ENCODE measurements at regions not wholly inside any gene's neighbourhood (a gene's known extent, or its start where the extent isn't known, plus 50 kb on each side); places are given as distances from the start of the nearest gene placed in this dataset.

DNA sequence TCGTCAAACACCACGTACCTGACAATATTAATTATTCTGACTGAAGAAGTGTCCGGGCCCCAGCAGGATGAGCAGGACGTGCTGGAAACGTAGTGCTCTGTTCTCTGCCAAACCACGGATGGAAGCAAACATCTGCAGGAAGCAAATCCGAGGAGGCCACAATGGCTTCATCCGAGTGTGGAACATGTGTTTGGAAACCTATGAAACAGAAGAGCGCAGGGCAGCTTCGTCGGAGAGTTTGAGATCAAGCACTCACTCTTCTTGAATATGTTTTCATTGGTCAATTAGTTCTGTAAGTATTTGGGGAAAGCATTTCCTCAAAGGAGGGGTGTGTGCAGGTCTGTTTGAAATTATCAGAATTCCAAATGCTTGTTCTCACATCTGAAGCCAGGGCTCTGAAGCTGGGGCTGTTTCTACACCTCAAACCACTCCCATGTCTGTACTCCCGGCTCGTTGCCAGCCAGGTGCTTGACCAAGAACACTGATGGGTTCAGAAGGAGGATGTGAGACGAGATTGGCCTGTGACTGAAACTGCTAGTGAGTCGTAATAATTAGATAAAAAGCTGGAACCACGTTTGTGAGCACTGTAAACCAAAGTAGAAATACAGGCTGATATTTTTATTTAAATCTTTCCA lies 356.6 kb upstream of the SALL3 start:
- DNase-seq: no peak

DNA sequence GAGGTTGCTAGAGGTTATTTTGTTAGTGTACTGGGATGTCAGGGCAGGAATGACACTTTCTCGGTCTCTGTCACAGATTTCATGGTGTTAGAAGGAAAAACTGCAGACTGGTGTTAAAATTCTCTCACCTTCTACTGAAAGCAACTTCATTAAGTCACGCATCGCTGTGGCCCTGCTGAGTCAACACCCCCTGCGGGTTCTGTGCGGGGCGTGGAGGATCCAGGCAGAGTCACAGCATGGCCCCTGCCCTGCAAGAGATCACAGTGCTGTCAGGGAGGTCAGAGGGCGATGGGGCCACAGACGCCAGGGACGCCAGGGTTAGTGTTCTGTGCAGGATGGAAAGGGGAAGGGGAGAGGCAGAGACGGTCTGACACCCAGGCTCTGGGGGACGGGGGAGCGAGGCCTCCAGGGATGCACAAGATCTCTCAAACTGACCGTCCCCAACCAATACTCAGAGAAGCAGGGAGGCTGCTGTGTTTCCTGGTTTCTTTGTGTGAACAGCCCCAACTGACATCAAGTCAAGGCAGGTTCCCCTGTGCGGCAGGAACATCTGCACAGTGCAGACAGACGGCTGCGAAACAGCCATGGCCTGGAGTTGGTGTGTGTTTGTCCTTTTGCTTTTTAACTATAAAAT lies 354.9 kb upstream of the SALL3 start:
- no peak for DNase-seq

DNA sequence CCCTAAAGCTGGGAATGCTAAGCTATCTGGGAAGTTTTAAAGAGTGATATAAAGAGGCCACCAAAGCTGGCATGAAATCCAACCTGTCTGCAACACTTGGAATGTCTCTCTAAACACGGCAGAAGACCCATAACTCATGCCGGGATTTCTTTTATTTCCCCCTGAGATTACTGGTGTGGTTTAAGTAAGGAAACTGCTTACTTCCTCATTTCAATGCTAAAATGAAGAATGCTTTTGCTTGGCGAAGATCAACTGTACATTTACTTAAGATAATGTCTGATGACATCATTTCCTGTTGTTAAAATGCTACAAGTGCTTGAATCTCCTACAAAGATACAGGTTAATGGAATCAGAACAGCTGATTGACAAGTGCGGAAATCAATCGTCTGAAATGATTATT lies 353.8 kb upstream of the SALL3 start:
- no peak for DNase-seq

DNA sequence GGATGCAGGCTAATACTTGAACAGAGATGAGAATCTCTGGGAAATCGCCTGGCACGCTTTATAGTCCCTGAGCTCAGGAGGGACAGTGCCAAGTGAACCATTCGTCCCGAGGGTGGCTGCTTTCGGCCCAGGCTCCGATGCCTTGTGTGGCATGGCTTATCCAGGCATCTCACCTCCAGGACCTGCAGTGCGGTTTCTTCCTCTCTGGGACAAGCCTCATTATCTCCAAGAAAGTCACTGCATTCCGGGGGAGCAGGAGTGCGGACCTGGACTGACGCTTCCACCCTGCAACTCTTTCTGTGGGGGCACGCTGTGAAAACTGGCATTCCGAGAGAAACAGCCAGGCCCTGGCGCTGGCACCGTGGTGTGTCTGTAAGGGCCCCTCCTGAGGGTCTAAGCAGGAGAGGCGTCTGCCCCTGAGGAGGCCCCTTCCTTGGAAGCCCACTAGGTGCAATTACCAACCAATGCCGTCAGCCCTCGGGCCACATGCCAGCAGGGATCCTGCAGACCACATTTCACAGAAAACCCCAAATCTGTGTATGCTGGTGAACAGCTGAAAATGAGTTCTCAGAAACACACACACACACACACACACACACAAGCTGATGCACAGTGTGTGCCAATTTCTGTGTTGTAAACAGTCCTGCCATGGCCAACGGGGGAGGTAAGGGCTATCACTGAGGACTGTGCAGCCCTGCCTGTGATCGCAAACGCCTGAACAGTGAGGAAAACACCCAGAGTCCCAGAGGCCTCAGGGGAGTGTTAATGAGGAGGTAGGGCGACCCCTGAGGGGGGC lies 351.9 kb upstream of the SALL3 start:
- no peak for DNase-seq

DNA sequence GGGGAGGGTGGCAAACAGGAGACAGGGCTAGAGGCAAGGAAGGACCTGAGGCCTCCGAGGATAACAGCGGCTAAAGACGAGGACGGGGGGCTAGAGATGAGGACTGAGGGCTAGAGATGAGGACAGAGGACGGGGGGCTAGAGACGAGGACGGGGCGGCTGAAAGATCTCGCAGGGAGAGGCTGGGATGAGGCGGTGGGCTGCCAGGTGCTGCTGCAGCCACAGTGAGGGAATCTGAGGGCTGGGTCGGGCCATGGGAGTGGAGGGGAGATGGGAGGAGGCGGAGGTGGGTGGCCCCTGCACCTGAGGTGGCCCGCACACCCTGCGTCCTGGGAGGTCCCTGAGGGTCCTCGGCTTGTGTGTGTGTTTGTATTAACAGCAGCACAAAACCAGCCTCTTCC lies 350.2 kb upstream of the SALL3 start:
- no peak for DNase-seq

DNA sequence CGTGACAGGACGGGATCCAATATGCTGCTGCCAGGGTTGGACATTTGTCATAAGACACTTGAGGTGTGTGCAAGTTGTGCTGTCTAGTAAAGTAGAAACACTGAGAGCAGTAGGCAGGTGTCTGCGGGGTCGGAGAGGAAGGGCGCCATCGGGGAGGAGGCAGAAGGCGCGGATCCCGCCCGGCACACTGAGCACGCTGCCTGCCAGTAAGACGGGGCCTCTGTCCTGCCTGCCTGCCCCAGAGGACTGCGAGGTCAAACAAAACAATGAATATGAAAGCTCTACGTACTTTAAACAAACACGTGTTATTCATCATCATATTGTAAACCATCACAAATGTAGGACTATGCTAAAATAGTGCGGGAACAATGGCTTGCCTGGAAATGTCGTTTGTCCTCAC lies 349.3 kb upstream of the SALL3 start:
- DNase-seq: no peak

DNA sequence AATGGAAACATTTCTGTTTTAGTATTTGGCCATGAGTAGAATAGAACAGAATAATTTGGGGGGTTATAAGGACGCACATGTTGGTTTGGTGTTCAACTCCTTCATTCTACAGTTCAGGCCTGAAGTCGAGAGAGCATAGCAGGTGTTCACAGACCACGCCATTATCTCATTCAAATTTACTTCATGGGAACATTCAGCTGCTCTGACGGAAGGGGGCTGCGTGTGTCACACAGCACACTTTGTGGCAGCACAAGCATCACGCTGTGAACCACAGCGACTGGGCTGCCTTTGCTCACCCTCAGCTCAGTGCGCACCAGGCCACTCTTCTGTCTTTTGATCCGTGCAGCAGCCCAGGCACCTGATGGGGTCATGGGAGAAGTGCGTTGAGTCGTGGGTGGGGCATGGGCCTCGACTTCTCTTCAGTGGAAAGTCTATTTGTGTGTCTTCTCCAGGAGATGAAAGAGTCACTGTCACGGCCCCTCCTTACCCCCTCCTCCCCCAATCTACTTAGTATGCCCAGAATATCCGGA lies 348.6 kb upstream of the SALL3 start:
- DNase-seq: no peak

DNA sequence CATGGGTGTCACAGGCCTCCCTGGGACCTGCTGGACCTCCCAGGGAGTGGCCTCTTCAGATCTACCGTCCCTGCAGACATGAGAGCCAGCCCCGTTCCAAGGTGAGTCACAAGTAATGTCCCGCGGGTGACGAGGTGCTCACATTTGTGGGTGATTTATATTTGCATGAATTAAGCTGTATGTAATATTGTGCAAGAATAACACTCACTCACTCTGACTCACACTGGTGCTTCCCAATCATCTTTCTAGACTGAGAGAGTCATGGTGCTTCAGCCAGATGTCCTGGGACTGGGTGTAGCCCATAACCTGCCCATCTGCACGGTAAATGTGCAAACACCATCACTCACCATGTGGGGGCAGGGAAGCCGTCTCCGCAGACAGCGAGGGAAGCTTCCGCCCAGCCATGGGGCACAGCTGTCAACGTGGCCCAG lies 347.5 kb upstream of the SALL3 start:
- DNase-seq: no peak

DNA sequence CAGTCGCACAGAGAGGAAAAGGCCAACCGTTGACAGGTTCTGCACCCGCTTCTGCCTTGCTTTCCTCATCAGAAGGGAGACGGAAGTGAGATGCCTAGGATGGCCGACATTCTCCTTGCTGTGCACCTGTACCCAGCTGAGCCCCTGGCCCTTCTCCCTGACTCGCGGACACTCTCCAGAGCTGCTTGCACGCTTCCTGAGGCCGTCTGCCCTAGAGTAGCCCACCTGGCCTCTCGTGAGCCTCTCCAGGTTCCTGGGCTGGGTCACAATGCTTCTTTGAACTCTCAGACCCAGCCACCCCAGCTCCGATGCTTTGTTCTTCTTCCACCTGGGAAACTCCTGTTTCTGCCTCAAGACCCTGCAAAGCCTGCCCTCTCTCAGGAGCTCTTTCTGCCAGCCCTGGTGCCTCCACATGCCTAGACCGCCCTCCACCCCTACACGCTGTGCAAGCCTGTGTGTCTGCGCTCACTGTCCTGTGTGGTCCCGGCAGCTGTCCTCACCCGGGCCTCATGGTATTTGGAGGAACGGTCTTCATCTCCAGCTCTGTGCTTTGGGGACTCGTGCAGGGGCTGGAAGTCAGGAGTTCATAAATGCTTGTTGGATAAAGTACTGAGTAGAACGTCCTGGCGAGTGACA lies 345.4 kb upstream of the SALL3 start:
- no peak for DNase-seq

DNA sequence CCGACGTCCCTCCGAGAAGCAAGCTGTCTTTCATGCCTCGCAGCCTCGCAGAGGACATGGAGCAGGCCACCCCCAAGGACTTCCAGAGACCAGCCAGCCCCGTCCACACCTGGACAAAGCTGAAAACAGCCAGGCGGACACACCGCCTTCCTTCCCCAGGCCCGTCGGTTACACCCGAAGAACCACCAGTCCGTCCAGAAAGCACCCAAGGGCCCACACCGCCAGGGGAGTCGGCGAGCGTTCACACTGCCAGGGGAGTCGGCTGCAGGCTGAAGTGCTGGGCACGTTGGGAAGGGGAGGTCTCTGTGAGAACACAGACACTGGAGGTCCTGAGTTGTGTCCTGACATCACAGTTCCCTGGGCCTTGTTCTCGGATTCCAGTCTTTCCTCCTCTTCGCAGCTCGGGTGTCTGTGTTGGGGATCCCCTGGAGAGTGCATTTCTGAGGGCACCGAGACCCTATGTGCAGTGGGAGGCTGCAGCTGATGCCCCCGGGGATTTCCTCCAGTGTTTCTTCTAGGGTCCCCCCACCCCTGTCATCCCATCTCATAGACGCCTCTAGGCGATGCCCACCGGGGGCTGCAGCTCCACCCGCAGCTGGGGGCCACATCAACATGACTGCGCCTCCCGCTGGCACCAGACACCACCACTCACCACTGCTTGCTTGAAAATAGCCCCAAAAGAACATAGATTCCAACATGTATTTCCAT lies 344.4 kb upstream of the SALL3 start:
- no peak for DNase-seq

DNA sequence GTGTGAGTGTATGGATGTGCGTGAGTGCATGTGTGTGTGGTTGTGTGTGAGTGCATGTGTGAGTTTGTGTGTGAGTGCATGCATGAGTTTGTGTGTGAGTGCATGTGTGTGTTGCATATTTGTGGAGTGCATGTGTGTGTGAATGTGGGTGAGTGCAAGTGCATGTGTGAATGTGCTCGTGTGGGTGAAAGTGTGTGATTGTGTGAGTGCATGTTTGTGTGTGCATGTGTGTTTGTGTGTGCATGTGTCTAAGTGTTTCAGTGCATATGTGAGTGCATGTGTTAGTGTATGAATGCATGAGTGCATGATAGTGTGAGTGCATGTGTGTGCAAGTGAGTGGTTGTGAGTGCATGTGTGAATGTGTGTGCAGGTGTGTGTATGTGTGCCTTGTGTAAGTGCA lies 343.4 kb upstream of the SALL3 start:
- no peak for DNase-seq

DNA sequence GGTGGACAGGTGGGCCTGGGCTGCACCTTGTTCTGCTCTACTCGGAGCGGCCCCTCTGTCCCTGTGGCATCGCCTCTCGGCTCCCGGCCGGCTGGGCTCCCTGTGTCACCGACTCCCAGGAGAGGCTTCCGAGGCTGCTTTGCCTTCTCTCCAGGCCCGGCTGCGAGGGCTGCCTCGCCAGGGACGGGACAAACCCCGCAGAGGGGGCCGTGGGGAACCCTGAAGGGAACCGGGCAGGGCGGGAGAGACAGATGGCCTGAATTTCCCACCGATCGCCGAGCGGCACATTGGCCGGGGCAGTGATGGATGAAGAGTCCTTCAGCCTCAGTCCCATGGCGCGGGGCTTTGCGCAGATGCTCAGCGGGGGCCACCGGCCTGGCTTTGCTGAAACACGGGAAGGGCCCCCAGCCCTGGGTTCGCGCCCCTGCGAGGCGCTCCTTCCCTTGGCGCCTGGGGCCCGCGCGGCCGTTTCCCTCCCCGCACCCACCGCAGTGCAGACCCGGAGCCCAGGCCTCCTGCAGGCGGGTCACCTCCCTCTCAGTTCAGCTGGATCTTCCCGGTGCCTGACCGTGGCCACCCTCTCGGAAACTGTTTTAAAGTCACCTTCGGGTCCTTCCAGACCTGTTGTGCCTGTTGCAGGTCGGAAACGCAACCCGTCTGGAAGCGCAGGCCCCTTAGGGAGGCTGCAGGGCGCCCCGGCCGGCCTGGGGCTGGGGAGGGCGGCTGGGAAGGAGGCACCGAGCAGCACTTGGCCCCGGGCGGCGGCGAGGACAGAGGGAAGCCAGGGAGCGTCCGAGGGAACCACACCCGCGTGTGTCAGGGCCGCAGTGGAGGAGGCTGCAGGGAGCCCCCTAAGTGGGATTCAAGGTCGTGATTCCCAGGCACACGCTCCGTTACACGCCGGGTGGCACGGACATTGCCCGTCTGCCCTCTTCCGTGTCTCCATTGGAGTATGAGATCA lies 341.9 kb upstream of the SALL3 start:
- no peak for DNase-seq

DNA sequence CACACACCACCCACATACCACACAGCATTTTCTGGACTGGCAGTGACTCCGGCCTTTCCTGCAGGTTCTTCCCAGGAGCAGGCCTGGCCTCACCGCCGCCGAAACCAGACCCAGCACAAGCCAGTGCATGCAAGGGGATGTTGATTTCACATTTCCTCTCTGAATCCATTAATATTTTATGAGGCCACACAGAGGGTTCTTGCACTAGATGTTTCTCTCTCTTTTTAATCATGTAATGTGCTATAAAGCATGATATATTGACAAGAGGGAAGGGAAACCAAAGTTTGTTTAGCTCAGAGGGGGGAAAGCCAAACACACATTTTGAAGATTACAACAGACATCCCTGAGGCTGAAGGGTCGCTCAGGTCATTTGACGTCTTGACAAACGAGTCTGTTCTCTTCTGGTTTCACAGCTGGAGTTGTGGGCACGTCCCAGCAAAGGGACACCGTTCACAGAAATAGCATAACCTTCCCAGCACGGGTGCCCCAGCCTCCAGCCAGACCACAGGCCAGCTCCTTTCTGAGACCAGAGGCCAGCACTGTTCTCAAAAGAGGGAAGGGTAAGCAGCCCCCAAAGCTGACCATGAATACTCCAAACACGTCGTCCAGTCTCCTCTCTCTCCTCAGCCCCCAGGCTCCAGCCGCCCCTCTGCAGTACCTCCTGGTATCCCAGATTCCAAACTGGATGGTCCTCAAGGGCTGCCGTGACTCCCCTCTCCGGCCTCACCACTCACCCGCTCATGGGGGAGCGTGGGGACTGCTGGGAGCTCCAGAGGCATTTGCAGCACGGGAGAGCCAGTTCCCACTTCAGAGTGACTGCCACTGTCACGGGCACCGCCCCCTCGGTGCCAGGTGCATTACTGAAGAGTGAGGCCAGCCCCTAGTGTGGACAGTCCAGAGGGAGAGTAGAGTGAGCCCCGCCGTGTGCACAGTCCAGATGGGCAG lies 340.3 kb upstream of the SALL3 start:
- no peak for DNase-seq

DNA sequence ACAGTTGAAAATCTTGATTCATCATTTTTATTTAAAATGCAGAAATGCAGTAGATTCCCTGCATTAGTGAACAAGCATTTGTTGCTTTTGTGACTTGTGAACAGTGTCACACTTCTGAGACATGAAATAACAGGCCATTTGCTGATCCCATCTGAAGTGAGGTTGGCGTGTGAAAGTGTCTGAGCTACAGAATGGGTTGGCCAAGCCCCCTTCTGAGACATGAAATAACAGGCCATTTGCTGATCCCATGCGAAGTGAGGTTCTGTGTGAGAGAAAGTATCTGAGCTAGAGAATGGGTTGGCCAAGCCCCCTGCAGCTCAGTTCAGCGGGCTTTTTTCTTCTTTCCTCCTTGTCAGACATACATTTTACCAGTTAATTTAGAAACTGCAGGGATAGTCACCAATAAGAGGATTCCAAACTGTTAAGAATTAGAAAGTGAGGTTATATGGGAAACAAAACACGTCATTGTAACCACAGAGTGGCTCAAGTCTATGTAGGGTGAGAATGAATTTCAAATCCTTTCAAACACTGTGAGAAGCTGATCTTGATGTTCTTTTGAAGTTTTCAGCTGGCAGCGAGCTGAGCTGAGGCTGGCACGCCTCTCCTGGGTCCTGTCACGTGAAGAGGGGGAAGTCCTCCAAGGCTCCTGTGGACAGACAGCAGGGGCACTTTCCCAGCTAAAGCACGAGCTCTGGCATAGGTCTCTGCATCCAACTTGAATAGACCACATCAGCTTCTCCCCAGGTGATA lies 339.2 kb upstream of the SALL3 start:
- no peak for DNase-seq

DNA sequence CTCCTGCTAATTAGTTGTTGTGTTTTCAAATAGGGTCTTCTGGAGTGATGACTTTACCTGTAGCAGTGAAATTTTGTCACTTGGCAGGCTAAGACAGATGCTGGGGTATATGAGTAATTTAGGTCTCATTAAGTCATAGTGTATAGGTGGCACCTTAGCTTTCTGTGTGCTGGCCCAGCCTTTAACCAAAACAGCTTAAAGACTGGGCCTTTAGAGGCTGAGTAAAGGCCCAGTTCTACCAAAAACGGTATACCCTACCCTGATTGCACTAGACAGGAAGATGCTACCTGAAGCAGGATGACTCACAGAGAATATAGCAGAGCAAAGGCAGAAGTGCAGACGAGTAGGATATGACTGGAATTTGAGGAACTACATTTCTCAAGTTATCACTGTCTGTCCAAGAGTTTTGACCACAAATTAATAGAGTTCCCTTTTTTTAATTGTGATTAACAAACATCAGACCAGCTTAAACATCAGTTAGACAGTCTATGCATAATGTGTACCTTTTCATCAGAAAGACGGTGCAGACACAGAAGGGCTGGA lies 337.9 kb upstream of the SALL3 start:
- no peak for DNase-seq

DNA sequence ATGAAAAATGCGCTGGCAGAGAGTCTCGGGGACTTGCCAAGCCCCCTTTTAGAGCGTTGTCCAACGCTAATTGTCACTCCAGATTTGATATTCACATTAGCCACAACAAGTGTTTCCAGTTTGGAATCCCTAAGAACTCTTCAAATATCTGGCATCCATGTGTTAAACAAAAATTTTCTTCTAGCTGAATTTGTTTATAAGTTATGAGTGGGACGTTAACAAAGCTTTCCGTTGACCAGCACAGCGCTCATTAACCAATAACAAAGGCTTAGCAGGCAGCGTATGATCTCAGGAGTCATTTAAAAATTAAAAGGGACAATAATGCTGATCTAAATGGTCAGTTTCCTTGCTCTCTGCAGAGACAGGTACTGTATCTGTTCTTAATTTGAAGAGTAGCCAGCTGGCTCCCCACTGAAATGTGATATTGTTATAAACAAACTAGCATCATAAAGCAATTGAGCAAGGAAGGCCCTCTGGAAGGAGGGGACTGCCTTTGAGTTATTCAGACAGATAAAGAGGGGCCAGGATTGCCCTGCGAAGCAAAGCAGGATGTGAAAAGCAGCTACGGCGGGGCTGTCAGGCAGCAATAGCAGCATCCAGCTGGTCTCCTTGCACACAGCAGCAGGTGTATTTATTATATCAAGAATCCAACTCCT lies 337.2 kb upstream of the SALL3 start:
- no peak for DNase-seq

DNA sequence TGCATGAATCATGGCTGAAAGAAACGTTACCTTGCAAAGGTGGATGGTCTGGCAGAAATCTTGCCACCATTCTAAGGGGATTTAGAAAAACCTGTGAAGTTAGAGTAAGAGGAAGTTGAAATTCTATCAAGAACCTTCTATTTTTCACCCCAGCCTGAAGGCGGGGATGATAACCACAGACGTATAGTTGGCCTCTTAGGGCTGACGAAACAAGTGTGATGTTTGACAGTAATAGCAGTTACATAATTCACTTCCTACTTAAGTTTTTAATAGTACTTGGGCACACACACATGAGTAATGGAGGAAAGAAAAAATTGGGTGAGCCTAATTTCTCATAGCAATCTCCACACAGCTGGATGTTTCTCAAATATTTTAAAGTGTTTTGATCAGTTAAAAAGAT lies 336.6 kb upstream of the SALL3 start:
- no peak for DNase-seq

DNA sequence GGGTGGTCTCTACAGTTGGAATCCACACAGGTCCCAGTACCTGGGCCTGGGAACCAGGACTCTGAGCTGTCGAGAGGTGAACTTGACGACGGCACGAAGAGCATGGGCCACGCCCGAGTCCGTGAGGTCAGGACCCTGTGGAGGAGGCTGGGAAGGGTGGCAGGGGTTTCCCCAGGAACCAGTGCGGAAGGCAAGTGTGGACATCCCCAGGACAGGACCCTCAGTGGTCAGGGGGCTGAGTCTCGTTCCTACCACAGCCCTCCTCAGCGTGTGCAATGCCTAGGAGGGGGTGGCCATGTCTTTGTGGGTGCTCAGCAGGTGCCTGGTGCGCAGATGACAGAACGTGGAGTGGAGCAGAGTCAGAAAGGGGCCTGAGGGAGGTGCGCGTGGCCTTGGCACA lies 335.6 kb upstream of the SALL3 start:
- no peak for DNase-seq

DNA sequence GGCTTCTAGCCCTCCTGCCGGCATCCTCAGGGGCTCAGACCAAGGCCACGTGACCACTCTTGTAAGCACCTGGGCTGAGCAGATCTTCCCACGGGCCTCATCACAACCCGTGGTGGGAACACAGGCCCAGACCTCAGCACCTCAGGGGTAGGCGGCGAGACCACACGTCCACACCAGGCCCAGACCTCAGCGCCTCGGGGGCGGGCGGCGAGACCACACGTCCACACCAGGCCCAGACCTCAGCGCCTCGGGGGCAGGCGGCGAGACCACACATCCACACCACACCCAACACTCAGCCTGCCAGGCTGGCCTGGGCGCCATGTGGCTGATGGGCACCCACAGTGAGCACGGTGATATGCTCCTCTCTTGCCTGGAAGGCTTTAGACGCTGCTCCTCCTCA lies 334.4 kb upstream of the SALL3 start:
- DNase-seq: no peak

All from SHP77 treated with DMSO at 0.1 percent for 48 hours (cell line).